Progenitor cell of endocrine pancreas (in vitro differentiated cells): ENCODE measurements at regions not wholly inside any gene's neighbourhood (a gene's known extent, or its start where the extent isn't known, plus 50 kb on each side); places are given as distances from the start of the nearest gene placed in this dataset.
"Not testable (repeated sequence)": the region's sequence is repeated elsewhere in the genome, so short reads cannot be mapped to it uniquely, and the experiment has no call there.

ENCODE experiments used
- DNase-seq: peaks from one replicate; pipeline ENCODE4 v3.0.0; 2021; ENCODE audit warnings: low spot score; ENCODE audit not compliant: unreplicated experiment
- H3K27ac Mint-ChIP-seq: 2 replicates; pipeline ENCODE4 v1.8.0; 2021; ENCODE audit warnings: mild to moderate bottlenecking, moderate library complexity, mixed read lengths
- H3K27me3 Mint-ChIP-seq: 2 replicates; pipeline ENCODE4 v1.8.0; 2021; ENCODE audit warnings: mixed read lengths
- H3K36me3 Mint-ChIP-seq: 2 replicates; pipeline ENCODE4 v1.8.0; 2022; ENCODE audit warnings: mixed read lengths; ENCODE audit not compliant: insufficient read depth
- H3K4me1 Mint-ChIP-seq: 2 replicates; pipeline ENCODE4 v1.8.0; 2021; ENCODE audit warnings: low read depth, mixed read lengths
- H3K4me3 Mint-ChIP-seq: 2 replicates; pipeline ENCODE4 v1.8.0; 2021; ENCODE audit warnings: low read depth, mild to moderate bottlenecking, moderate library complexity, mixed read lengths
- H3K9me3 Mint-ChIP-seq: 2 replicates; pipeline ENCODE4 v1.8.0; 2021; ENCODE audit warnings: low read depth, mixed read lengths
- CTCF ChIP-seq: fragments of 200-600 bp; sonication (generic); IDR thresholded peaks from one replicate; pipeline ENCODE4 v1.5.0; 2021; ENCODE audit warnings: antibody characterized with exemption, mild to moderate bottlenecking; ENCODE audit not compliant: unreplicated experiment

- Mint-ChIP-seq H3K27me3 (no peaks in the 10 kb centered on the region), H3K36me3 (no peaks in the 10 kb centered on the region), H3K9me3 (peaks cover 8% of the 10 kb centered on the region), H3K4me1 (peaks cover 19% of the 10 kb centered on the region), H3K4me3 (no peak overlapping the region), H3K27ac (no peak overlapping the region)
- TF ChIP-seq CTCF = no peak
- no peak for DNase-seq
These were observed 155.9 kb downstream of the RTL9 start for GRCh38 chrX:110514509-110514908.

DNA sequence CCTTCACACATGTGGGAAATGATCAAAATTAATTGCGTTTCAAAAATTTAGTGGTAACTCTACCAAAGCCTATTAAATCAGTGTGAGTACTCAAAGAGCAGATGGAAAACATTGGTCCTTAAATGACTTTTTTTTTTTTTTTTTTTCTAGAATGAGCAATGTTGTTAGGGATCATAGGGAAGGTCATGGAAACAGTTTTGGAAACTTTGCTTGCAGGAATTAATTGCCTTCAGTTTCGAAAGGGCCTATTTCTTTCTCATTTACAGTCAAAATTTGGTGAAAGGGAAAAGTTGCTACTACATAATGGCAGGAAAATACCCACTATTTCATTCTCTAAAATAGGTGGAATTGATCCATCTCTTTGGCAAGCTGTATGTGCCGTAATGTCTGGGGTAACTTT, 160.9 kb downstream of the RTL9 start:
- H3K27me3 Mint-ChIP-seq = no peaks in the 10 kb centered on the region
- no peak for DNase-seq
- no peaks in the 10 kb centered on the region for H3K36me3 Mint-ChIP-seq
- TF ChIP-seq CTCF = no peak
- no peak overlapping the region for H3K27ac Mint-ChIP-seq
- H3K4me1 Mint-ChIP-seq = peaks cover 4% of the 10 kb centered on the region
- no peaks in the 10 kb centered on the region for H3K9me3 Mint-ChIP-seq
- H3K4me3 Mint-ChIP-seq = no peak overlapping the region

DNA sequence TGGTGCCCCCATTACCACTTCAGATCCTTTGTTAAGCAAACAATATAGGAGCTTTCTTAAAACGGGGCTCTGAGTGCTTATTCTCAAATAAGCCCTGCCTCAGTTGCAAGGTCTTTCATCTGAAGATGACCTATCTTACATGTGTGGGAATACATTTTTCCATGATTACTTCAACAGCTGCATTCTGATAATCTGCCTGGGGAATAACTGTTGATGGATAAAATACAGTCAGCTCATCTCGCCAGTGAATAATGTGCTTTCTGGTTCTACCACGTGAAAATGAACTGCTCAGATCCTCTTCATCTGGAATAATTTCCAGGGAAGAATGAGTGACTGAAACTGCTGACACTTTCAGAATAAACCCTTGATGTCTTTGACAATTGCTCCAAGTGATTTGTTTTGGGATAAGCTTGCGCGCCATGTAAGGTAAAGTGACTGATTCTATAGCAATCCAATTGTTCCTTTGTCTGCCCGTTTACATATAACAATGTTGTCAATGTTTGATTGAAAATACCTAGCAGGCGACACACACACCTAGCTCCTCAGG, 161.3 kb downstream of the RTL9 start:
- Mint-ChIP-seq H3K27me3 (no peaks in the 10 kb centered on the region), H3K9me3 (no peaks in the 10 kb centered on the region), H3K4me3 (no peak overlapping the region), H3K27ac (no peak overlapping the region), H3K36me3 (no peaks in the 10 kb centered on the region), H3K4me1 (peaks cover 5% of the 10 kb centered on the region)
- no peak for TF ChIP-seq CTCF
- no peak for DNase-seq

DNA sequence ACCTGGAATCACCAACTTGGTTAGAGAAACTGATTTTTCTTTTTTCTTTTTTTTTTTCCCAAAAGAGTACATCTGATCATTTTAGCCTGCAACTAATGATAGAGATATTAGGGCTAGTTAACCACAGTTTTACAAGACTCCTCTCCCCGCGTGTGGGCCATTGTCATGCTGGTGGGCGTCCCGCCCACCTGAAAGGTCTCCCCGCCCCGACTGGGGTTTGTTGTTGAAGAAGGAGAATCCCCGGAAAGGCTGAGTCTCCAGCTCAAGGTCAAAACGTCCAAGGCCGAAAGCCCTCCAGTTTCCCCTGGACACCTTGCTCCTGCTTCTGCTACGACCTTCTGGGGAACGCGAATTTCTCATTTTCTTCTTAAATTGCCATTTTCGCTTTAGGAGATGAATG, 162.0 kb downstream of the RTL9 start:
- not testable (repeated sequence) for H3K4me1 Mint-ChIP-seq, H3K36me3 Mint-ChIP-seq, H3K4me3 Mint-ChIP-seq, H3K27me3 Mint-ChIP-seq, DNase-seq, H3K9me3 Mint-ChIP-seq, H3K27ac Mint-ChIP-seq

GRCh38 chrX:110531873-110532580, 173.4 kb downstream of the RTL9 start:
- no peak for DNase-seq
- H3K27ac Mint-ChIP-seq = no peak overlapping the region
- peaks cover 3% of the 10 kb centered on the region for H3K9me3 Mint-ChIP-seq
- peaks cover 1% of the 10 kb centered on the region for H3K36me3 Mint-ChIP-seq
- no peaks in the 10 kb centered on the region for H3K27me3 Mint-ChIP-seq
- H3K4me1 Mint-ChIP-seq = no peaks in the 10 kb centered on the region
- no peak overlapping the region for H3K4me3 Mint-ChIP-seq
- TF ChIP-seq CTCF = no peak

DNA sequence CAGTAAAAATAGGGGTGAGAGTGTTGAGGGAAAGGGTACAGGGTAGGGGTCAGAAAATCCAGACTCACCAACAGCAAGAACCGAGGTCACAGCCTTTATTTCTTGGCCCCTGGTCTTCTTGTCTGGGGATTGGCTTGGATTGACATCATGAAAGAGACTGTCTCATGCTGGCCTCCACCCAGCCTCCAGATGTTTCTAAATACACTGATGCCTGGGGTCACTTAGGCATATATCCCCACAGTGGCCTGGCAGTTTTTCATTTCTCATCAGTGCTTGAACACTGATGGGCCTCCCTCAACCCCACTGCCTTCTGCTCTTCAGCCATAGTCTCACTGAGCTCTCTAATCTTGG, 173.9 kb downstream of the RTL9 start:
- H3K27ac Mint-ChIP-seq = no peak overlapping the region
- no peak for TF ChIP-seq CTCF
- H3K27me3 Mint-ChIP-seq = no peaks in the 10 kb centered on the region
- H3K4me3 Mint-ChIP-seq = no peak overlapping the region
- peaks cover 1% of the 10 kb centered on the region for H3K36me3 Mint-ChIP-seq
- DNase-seq = no peak
- no peaks in the 10 kb centered on the region for H3K9me3 Mint-ChIP-seq
- H3K4me1 Mint-ChIP-seq = no peaks in the 10 kb centered on the region
